Globus pallidus (tissue), 1 donor: ENCODE measurements at regions not wholly inside any gene's neighbourhood (a gene's known extent, or its start where the extent isn't known, plus 50 kb on each side); places are given as distances from the start of the nearest gene placed in this dataset.

ENCODE experiments used
- DNase-seq: peaks from one replicate; pipeline ENCODE4 v3.0.0-alpha.2; 2015; ENCODE audit warnings: low spot score

GRCh38 chr16:59330019-59330670, 596.0 kb upstream of the GOT2 start:
- DNase-seq: no peak

- DNase-seq: no peak
These were observed 594.8 kb upstream of the GOT2 start for GRCh38 chr16:59328961-59329360.

- no peak for DNase-seq
These were observed 593.8 kb upstream of the GOT2 start for GRCh38 chr16:59327894-59328293.

GRCh38 chr16:59326955-59327354, 592.8 kb upstream of the GOT2 start:
- DNase-seq: no peak

GRCh38 chr16:59324462-59324861, 590.3 kb upstream of the GOT2 start:
- no peak for DNase-seq

GRCh38 chr16:59320657-59321056, 586.5 kb upstream of the GOT2 start:
- DNase-seq: no peak

GRCh38 chr16:59319871-59320270, 585.8 kb upstream of the GOT2 start:
- no peak for DNase-seq

- DNase-seq: no peak
These were observed 571.7 kb upstream of the GOT2 start for GRCh38 chr16:59305850-59306249.

- DNase-seq: no peak
These were observed 562.8 kb upstream of the GOT2 start for GRCh38 chr16:59296888-59297287.

GRCh38 chr16:59295993-59296736, 562.0 kb upstream of the GOT2 start:
- DNase-seq: no peak

GRCh38 chr16:59295474-59295873, 561.4 kb upstream of the GOT2 start:
- DNase-seq: no peak

- no peak for DNase-seq
These were observed 556.6 kb upstream of the GOT2 start for GRCh38 chr16:59290718-59291117.

GRCh38 chr16:59289151-59289550, 555.0 kb upstream of the GOT2 start:
- DNase-seq: no peak

GRCh38 chr16:59274141-59274540, 540.0 kb upstream of the GOT2 start:
- DNase-seq: no peak

GRCh38 chr16:59263955-59264354, 529.8 kb upstream of the GOT2 start:
- no peak for DNase-seq

GRCh38 chr16:59260892-59261291, 526.8 kb upstream of the GOT2 start:
- no peak for DNase-seq

GRCh38 chr16:59259950-59260319, 525.8 kb upstream of the GOT2 start:
- DNase-seq: no peak

- no peak for DNase-seq
These were observed 525.2 kb upstream of the GOT2 start for GRCh38 chr16:59259074-59259949.

- no peak for DNase-seq
These were observed 518.2 kb upstream of the GOT2 start for GRCh38 chr16:59252317-59252716.

GRCh38 chr16:59249011-59249410, 514.9 kb upstream of the GOT2 start:
- DNase-seq: no peak

- no peak for DNase-seq
These were observed 508.4 kb upstream of the GOT2 start for GRCh38 chr16:59242556-59242955.

GRCh38 chr16:59238246-59238645, 504.1 kb upstream of the GOT2 start:
- no peak for DNase-seq
